ENCODE measurements at regions not wholly inside any gene's neighbourhood (a gene's known extent, or its start where the extent isn't known, plus 50 kb on each side); places are given as distances from the start of the nearest gene placed in this dataset.
"Not testable (repeated sequence)": the region's sequence is repeated elsewhere in the genome, so short reads cannot be mapped to it uniquely, and the experiment has no call there.

DNA sequence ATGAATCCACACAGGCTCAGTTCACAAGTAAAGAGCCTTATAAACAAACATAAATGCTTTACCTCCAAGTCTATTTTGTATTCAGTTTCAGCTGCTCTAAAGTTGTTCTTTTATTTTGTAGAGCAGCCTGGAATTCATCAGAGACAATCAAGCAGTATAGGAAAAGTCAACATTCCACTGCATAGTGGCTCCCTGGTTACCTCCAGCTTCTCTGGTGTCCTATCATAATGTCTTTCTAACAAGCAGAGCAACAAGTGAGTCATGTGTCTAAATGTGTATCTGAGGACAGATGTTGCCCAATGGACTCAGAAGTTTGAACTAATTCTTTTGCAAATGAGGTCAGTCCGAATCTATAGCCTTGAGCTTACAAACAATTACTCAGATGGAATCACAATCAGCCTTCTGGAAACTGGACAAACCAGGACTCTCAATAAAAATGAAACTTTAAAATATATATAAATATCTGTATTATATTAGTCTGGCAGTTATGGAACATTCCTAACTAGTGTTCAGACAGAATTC is 292.0 kb upstream of the TOM1L1 start:
- TF ChIP-seq, protein P1, sequence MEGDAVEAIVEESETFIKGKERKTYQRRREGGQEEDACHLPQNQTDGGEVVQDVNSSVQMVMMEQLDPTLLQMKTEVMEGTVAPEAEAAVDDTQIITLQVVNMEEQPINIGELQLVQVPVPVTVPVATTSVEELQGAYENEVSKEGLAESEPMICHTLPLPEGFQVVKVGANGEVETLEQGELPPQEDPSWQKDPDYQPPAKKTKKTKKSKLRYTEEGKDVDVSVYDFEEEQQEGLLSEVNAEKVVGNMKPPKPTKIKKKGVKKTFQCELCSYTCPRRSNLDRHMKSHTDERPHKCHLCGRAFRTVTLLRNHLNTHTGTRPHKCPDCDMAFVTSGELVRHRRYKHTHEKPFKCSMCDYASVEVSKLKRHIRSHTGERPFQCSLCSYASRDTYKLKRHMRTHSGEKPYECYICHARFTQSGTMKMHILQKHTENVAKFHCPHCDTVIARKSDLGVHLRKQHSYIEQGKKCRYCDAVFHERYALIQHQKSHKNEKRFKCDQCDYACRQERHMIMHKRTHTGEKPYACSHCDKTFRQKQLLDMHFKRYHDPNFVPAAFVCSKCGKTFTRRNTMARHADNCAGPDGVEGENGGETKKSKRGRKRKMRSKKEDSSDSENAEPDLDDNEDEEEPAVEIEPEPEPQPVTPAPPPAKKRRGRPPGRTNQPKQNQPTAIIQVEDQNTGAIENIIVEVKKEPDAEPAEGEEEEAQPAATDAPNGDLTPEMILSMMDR (IDR thresholded peaks at IDR 0.05; ENCODE audit: insufficient read depth, low read length): no peak
- H3K4me3 ChIP-seq (ENCODE audit: low read depth, low read length): no peak overlapping the region

DNA sequence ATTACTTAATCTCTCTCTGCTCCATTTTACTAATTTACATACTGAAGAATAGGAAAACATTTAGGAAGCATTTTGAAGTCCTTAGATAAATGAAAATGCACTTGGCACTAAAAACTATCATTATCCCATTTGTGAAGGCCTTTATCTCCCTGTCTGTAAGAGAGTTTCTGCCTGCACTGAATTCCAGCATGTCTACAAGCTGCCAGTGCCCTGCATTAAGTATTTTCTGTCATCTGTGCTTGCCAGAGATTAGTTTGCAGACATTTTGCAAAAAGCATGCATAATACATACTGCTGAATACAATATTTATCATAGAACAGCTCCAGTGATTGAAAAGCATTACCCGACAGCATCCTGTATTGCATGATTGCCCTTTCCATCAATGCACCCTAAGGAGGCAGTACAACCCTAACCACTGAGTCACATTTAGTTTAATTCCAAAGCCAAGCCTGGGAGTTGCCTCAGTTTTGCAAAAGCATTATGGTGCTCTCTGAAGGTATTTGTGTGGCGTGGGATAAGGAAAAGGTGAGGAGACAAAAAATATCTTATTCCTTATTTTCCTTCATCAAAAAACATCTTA is 280.2 kb upstream of the TOM1L1 start:
- no peak overlapping the region for H3K4me3 ChIP-seq (ENCODE audit: low read depth, low read length)
- no peak for DNase-seq (ENCODE audit: low read depth)
- TF ChIP-seq, protein P1 (IDR thresholded peaks at IDR 0.05; ENCODE audit: insufficient read depth, low read length): no peak

More for the DNA sequence above, 292.0 kb upstream of the TOM1L1 start:
- DNase-seq (ENCODE audit: low read depth): no peak

DNA sequence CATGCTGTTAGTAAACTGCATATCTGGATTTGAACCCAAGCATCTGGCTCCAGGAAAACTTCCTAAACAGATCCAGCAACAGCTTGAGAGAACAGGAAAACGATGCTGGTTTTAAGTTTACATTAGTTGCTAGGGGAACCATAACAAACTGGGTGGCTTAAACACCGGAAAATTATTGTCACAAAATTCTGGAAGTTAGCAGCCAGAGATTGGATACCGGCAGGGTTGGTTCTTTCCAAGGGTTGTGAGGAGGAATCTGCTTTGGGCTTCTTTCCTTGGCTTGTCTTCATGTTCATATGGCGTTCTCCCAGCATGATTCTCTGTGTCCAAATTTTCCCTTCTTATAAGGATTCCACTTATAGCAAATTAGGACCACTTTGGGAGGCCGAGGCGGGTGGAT is 276.9 kb upstream of the TOM1L1 start:
- TF ChIP-seq, protein P1 (IDR thresholded peaks at IDR 0.05; ENCODE audit: insufficient read depth, low read length): no peak
- no peak overlapping the region for H3K4me3 ChIP-seq (ENCODE audit: low read depth, low read length)
- no peak for DNase-seq (ENCODE audit: low read depth)

DNA sequence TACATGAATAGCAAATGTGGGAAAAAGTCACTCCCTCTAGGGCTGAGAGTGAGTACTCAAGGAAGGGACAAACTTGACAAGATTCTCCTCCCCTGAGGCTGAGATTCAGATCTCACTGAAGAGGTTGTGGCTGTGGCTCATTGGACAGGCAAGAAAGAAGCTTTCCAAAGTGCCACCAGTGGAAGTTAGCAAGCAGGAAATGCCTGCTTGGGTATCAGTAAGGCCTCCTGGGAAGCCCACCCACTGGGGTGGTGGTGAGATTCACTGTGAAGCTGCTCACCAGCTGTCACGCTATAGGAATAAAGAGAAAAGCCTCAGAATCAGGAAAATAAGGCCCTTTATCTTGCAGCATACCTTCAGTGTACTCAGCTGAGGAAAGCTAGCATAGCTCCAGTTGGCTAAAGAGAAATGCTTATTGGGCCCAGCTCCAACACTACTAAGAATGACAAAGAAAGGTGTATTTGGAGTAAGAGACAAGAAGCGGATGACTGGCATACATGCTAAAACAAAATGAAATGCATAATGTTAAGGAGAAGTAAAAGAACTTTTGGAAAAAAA is 274.4 kb upstream of the TOM1L1 start:
- DNase-seq (ENCODE audit: low read depth): no peak
- TF ChIP-seq, protein P1 (IDR thresholded peaks at IDR 0.05; ENCODE audit: insufficient read depth, low read length): no peak
- no peak overlapping the region for H3K4me3 ChIP-seq (ENCODE audit: low read depth, low read length)

DNA sequence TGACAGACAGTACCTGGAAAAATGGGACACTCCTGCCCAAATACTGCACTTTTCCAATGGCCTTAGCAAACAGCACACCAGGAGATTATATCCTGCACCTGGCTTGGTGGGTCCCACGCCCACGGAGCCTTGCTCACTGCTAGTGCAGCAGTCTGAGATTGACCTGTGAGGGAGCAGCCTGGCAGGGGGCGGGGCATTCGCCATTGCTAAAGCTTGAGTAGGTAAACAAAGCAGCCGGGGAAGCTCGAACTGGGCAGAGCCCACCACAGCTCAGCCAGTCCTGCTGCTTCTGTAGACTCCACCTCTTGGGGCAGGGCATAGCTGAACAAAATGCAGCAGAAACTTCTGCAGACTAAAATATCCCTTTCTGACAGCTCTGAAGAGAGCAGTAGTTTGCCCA is 261.2 kb upstream of the TOM1L1 start:
- not testable (repeated sequence) for DNase-seq (ENCODE audit: low read depth); H3K4me3 ChIP-seq (ENCODE audit: low read depth, low read length)

DNA sequence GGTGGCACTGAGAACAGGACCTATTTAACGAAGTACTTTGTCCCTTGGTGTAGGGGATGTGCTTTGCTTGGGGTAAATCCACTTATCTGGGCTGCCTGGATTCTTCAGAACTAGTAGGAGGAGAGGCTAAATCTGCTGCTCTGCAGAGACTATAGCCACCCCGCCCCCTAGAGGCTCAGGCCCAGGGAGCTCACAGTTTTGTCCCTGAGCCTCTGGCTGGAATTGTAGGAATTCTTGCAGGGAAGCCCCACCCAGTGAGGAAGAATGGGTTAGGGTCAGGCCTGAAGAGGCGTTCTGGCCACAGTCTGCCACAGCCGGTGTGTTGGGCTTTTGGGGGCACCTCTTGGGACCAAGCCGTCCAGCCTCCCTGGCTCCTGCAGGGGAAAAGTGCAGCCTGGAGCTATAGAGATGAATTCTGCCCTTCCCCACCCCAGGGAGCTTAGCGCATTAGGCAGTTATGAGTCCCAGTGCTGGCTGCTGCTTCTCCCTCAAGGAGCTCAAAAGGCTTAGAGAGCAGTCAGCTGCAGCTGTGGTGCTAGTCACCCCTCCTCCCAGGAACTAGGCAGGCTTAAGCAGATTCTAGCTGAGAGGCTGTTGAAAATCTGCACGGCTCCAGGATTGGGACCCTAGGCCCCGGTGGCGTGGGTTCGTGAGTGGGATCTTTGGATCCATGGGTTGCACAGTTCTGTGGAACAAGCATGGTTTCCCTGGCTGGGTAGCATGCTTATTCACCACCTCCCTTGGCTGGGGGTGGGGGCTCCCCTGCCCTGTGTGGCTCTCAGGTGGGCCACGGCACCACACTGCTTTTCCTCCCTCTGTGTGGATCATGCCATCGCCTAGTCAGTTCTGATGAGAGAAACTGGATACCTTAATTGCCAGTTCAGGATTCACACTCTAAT is 237.4 kb upstream of the TOM1L1 start:
- no peak for DNase-seq (ENCODE audit: low read depth)
- H3K4me3 ChIP-seq (ENCODE audit: low read depth, low read length): no peak overlapping the region
- TF ChIP-seq, protein P1 (IDR thresholded peaks at IDR 0.05; ENCODE audit: insufficient read depth, low read length): no peak

DNA sequence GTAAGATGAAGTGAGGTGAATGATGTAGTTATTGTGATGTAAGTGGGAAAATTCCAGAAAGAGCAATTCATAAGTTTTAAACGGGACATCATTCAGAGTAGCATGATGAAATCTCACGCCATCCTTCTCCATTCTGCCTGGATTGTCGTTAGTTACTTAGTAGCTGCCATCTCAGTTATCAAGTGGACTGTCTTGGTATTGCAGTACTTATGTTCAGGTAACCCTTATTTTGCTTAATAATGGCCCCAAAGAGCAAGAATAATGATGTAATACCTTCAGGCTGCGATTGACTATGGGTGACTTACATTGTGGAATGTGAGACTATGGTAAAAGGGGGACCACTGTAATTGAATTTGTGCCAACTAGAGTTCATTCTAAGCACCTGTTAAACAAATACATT is 234.1 kb upstream of the TOM1L1 start:
- TF ChIP-seq, protein P1 (IDR thresholded peaks at IDR 0.05; ENCODE audit: insufficient read depth, low read length): no peak
- DNase-seq (ENCODE audit: low read depth): no peak
- no peak overlapping the region for H3K4me3 ChIP-seq (ENCODE audit: low read depth, low read length)

Data from fibroblast of the aortic adventitia (primary cell).